ENCODE measurements at regions not wholly inside any gene's neighbourhood (a gene's known extent, or its start where the extent isn't known, plus 50 kb on each side); places are given as distances from the start of the nearest gene placed in this dataset.

GRCh38 chr3:159853506-159853864 lies 135.2 kb upstream of the IL12A start:
- Histone ChIP-seq H3K4me2 (ENCODE audit: low read depth, low read length) (peak overlapping the region; percentile 79), H3K9me3 (replicated peaks; ENCODE audit: insufficient read depth, low read length) (no peaks in the 10 kb centered on the region), H3K4me3 (ENCODE audit: low read length) (peak overlapping the region; percentile 45; the same call in 1 of the 2 replicates), H3K27me3 (replicated peaks; ENCODE audit: insufficient read depth, low read length) (no peaks in the 10 kb centered on the region), H3K36me3 (replicated peaks; ENCODE audit: insufficient read depth, low read length) (no peaks in the 10 kb centered on the region), H3K9ac (ENCODE audit: low read length) (no peak overlapping the region; the same call in 1 of the 2 replicates), H3F3A (ENCODE audit: insufficient read depth, low read length) (peaks cover 7% of the 10 kb centered on the region; the same call in 1 of the 2 replicates), H3K4me1 (ENCODE audit: low read length) (peaks cover 19% of the 10 kb centered on the region; the same call in 1 of the 2 replicates), H3K9me2 (replicated peaks; ENCODE audit: insufficient read depth, low read length) (no peaks in the 10 kb centered on the region), H4K20me1 (ENCODE audit: insufficient read depth, low read length) (no peaks in the 10 kb centered on the region), H3K27ac (ENCODE audit: low read length) (no peak overlapping the region; the same call in 1 of the 2 replicates), H3K79me2 (ENCODE audit: low read length) (no peaks in the 10 kb centered on the region), H2AFZ (ENCODE audit: low read length) (peak overlapping the region; percentile 87; the same call in 1 of the 2 replicates)
- DNase-seq = no peak
- TF ChIP-seq EZH2phosphoT487 (IDR thresholded peaks at IDR 0.05; ENCODE audit: low read length) (no peak), EZH2 (optimal IDR thresholded peaks at IDR 0.05; ENCODE audit: low read depth, low read length) (no peak), CTCF (IDR thresholded peaks at IDR 0.05; ENCODE audit: low read length) (no peak)

GRCh38 chr3:159854500-159855124 lies 134.0 kb upstream of the IL12A start:
- peaks cover 19% of the 10 kb centered on the region; the same call in 1 of the 2 replicates for H3K4me1 ChIP-seq (ENCODE audit: low read length)
- H3K36me3 ChIP-seq (replicated peaks; ENCODE audit: insufficient read depth, low read length) = no peaks in the 10 kb centered on the region
- H3K4me2 ChIP-seq (ENCODE audit: low read depth, low read length) = no peak overlapping the region
- no peak overlapping the region for H2AFZ ChIP-seq (ENCODE audit: low read length)
- no peak overlapping the region for H3K27ac ChIP-seq (ENCODE audit: low read length)
- no peaks in the 10 kb centered on the region for H3K9me2 ChIP-seq (replicated peaks; ENCODE audit: insufficient read depth, low read length)
- no peaks in the 10 kb centered on the region for H3K9me3 ChIP-seq (replicated peaks; ENCODE audit: insufficient read depth, low read length)
- H3F3A ChIP-seq (ENCODE audit: insufficient read depth, low read length) = peaks cover 7% of the 10 kb centered on the region; the same call in 1 of the 2 replicates
- H3K9ac ChIP-seq (ENCODE audit: low read length) = no peak overlapping the region
- no peak for DNase-seq
- H3K4me3 ChIP-seq (ENCODE audit: low read length) = no peak overlapping the region
- H3K79me2 ChIP-seq (ENCODE audit: low read length) = no peaks in the 10 kb centered on the region
- no peaks in the 10 kb centered on the region for H3K27me3 ChIP-seq (replicated peaks; ENCODE audit: insufficient read depth, low read length)
- no peaks in the 10 kb centered on the region for H4K20me1 ChIP-seq (ENCODE audit: insufficient read depth, low read length)
- TF ChIP-seq EZH2 (optimal IDR thresholded peaks at IDR 0.05; ENCODE audit: low read depth, low read length) (no peak), CTCF (IDR thresholded peaks at IDR 0.05; ENCODE audit: low read length) (no peak), EZH2phosphoT487 (IDR thresholded peaks at IDR 0.05; ENCODE audit: low read length) (no peak)

- H3K9me2 ChIP-seq (replicated peaks; ENCODE audit: insufficient read depth, low read length) = no peaks in the 10 kb centered on the region
- no peak for TF ChIP-seq CTCF (IDR thresholded peaks at IDR 0.05; ENCODE audit: low read length)
- no peak for TF ChIP-seq EZH2 (optimal IDR thresholded peaks at IDR 0.05; ENCODE audit: low read depth, low read length)
- no peak for TF ChIP-seq EZH2phosphoT487 (IDR thresholded peaks at IDR 0.05; ENCODE audit: low read length)
- no peaks in the 10 kb centered on the region for H3K36me3 ChIP-seq (replicated peaks; ENCODE audit: insufficient read depth, low read length)
- peaks cover 21% of the 10 kb centered on the region for H3K4me1 ChIP-seq (ENCODE audit: low read length)
- no peak overlapping the region for H3K27ac ChIP-seq (ENCODE audit: low read length)
- DNase-seq = no peak
- no peaks in the 10 kb centered on the region for H3K79me2 ChIP-seq (ENCODE audit: low read length)
- peaks cover 7% of the 10 kb centered on the region; the same call in 1 of the 2 replicates for H3F3A ChIP-seq (ENCODE audit: insufficient read depth, low read length)
- H4K20me1 ChIP-seq (ENCODE audit: insufficient read depth, low read length) = no peaks in the 10 kb centered on the region
- no peaks in the 10 kb centered on the region for H3K9me3 ChIP-seq (replicated peaks; ENCODE audit: insufficient read depth, low read length)
- H2AFZ ChIP-seq (ENCODE audit: low read length) = no peak overlapping the region
- no peak overlapping the region for H3K4me3 ChIP-seq (ENCODE audit: low read length)
- H3K27me3 ChIP-seq (replicated peaks; ENCODE audit: insufficient read depth, low read length) = no peaks in the 10 kb centered on the region
- no peak overlapping the region for H3K4me2 ChIP-seq (ENCODE audit: low read depth, low read length)
- H3K9ac ChIP-seq (ENCODE audit: low read length) = no peak overlapping the region
Measured at GRCh38 chr3:159855599-159856346, 132.9 kb upstream of the IL12A start.

Data from MM.1S (cell line).